ENCODE measurements at regions not wholly inside any gene's neighbourhood (a gene's known extent, or its start where the extent isn't known, plus 50 kb on each side); places are given as distances from the start of the nearest gene placed in this dataset.

GRCh38 chr10:36042135-36042534 is 400.0 kb upstream of the FZD8 start:
- H3K4me1 ChIP-seq: no peaks in the 10 kb centered on the region
- intact Hi-C loops (cut with DNase I): no loop called here
- no peaks in the 10 kb centered on the region for H3K27me3 ChIP-seq
- TF ChIP-seq POLR2A (IDR thresholded peaks at IDR 0.05) (no peak), EP300 (IDR thresholded peaks at IDR 0.05) (no peak), POLR2AphosphoS5 (IDR thresholded peaks at IDR 0.05) (no peak), CTCF (IDR thresholded peaks at IDR 0.05) (no peak)
- H3K9me3 ChIP-seq: no peaks in the 10 kb centered on the region
- no peaks in the 10 kb centered on the region for H3K36me3 ChIP-seq
- WGBS, 2 donors: 40 to 74% methylated on average over 2 of the region's 2 CpGs
- DNase-seq: no peak
- H3K27ac ChIP-seq: no peak overlapping the region
- H3K4me3 ChIP-seq: no peak overlapping the region

DNA sequence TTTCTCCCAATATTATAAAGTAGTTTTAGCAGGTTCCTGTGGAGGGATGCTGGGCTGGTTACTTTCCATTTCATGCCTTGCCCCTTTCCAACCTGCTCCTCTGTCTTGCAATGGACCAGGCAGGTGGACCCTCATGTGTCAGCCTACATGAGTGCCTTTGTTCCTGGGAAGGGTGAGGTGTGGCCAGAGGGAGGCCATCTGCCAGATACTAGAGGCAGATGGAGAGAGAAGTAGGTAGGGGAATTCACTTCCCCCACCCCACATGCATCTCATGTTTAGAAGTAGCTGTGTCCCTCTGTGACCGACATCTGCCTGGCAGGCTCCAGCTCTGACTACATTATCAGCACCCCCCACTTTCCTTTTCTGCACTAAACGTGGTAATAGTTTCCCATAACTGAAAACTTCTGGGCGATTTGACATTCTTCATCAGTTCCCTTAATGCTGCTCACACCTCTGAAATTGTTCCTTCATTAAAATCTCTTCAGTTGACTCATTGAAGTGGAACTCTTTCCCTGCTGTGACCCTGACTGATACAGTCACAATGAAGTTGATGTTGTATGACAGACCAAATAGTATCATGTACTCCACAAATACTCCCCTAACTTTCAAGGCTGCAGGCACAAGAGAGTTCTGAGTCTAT is 396.3 kb upstream of the FZD8 start:
- 66 to 76% methylated on average over 3 of the region's 3 CpGs for WGBS, 2 donors
- no peak for TF ChIP-seq CTCF (IDR thresholded peaks at IDR 0.05)
- no peak for TF ChIP-seq POLR2A (IDR thresholded peaks at IDR 0.05)
- TF ChIP-seq POLR2AphosphoS5 (IDR thresholded peaks at IDR 0.05): no peak
- no peak for TF ChIP-seq EP300 (IDR thresholded peaks at IDR 0.05)

DNA sequence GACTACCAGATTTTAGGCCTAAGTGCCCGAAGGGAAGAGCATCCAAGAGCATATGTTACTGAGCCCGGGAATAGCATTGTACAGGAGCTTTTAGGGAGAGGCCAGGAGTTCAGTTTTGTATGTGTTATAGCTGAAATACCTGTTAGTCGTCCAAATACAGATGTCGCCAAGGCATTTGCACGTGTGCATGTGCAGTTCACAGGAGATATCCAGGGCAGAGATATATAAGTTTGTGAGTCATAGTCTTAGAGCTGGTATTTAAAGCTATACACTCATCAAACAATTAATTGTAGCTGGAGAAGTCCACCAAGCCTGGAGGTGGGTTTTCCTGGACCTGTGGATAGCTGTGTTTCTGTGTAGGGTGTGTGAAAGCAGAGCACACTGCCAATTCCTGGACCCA is 394.0 kb upstream of the FZD8 start:
- no peak for DNase-seq
- 83 to 87% methylated on average over 5 of the region's 5 CpGs for WGBS, 2 donors
- Histone ChIP-seq H3K4me1 (no peaks in the 10 kb centered on the region), H3K27me3 (no peaks in the 10 kb centered on the region), H3K4me3 (no peak overlapping the region), H3K9me3 (no peaks in the 10 kb centered on the region), H3K27ac (no peak overlapping the region), H3K36me3 (no peaks in the 10 kb centered on the region)
- TF ChIP-seq CTCF (IDR thresholded peaks at IDR 0.05): no peak
- intact Hi-C loops (cut with DNase I): no loop called here

More for the DNA sequence above, 396.3 kb upstream of the FZD8 start:
- no peaks in the 10 kb centered on the region for H3K4me1 ChIP-seq
- intact Hi-C loops (cut with DNase I): no loop called here
- DNase-seq: no peak
- no peaks in the 10 kb centered on the region for H3K36me3 ChIP-seq
- no peak overlapping the region for H3K4me3 ChIP-seq
- H3K9me3 ChIP-seq: no peaks in the 10 kb centered on the region
- H3K27me3 ChIP-seq: no peaks in the 10 kb centered on the region
- no peak overlapping the region for H3K27ac ChIP-seq

GRCh38 chr10:36033808-36034207 is 391.7 kb upstream of the FZD8 start:
- TF ChIP-seq POLR2A (IDR thresholded peaks at IDR 0.05): no peak
- TF ChIP-seq POLR2AphosphoS5 (IDR thresholded peaks at IDR 0.05): no peak
- no peak for TF ChIP-seq CTCF (IDR thresholded peaks at IDR 0.05)
- no peak for TF ChIP-seq EP300 (IDR thresholded peaks at IDR 0.05)
- Histone ChIP-seq H3K4me3 (no peak overlapping the region), H3K9me3 (no peaks in the 10 kb centered on the region), H3K27me3 (no peaks in the 10 kb centered on the region), H3K4me1 (no peaks in the 10 kb centered on the region), H3K27ac (no peak overlapping the region), H3K36me3 (no peaks in the 10 kb centered on the region)
- DNase-seq: no peak
- intact Hi-C loops (cut with DNase I): no loop called here

GRCh38 chr10:36030516-36030915 is 388.4 kb upstream of the FZD8 start:
- DNase-seq: no peak
- H3K27me3 ChIP-seq: no peaks in the 10 kb centered on the region
- 41 to 54% methylated on average over 3 of the region's 3 CpGs for WGBS, 2 donors
- no peaks in the 10 kb centered on the region for H3K36me3 ChIP-seq
- peaks cover 0 to 3% (median 0%) of the 10 kb centered on the region in 4 donors for H3K9me3 ChIP-seq
- TF ChIP-seq POLR2A (IDR thresholded peaks at IDR 0.05) (no peak), EP300 (IDR thresholded peaks at IDR 0.05) (no peak)
- intact Hi-C loops (cut with DNase I): no loop called here
- H3K4me1 ChIP-seq: no peaks in the 10 kb centered on the region
- no peak overlapping the region for H3K4me3 ChIP-seq
- no peak overlapping the region for H3K27ac ChIP-seq
